ENCODE measurements at regions not wholly inside any gene's neighbourhood (a gene's known extent, or its start where the extent isn't known, plus 50 kb on each side); places are given as distances from the start of the nearest gene placed in this dataset.

DNA sequence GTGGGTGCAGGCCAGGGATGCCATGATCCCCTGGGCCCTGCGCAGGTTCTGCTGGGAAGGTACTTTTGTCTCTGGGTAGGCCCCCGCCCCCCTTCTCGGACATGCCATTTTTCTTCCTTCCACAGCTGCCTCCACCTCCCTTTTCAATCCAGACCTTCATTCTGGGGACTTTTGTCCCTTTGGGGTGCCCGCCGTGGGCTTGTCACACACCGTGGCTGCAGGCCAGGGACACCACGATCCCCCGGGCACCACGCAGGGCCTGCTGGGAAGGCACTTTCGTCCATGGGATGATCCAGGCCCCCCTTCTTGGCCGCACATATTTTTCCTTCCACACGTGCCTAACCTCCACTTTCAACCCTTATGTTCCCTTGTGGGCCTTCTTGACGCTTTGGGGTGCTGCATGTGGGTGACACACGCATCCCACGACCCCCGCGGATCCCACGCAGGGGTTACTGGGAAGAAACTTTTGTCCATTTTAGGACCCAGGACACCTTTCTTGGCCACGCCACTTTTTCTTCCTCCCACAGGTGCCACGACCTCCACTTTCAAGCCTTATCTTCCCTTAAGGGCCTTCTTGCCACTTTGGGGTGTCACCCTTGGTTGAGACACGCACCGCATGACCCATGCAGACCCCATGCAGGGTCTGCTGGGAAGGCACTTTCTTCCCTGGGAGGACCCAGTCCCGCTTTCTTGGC is 272.5 kb downstream of the ALG10 start:
- TF ChIP-seq, protein P1, sequence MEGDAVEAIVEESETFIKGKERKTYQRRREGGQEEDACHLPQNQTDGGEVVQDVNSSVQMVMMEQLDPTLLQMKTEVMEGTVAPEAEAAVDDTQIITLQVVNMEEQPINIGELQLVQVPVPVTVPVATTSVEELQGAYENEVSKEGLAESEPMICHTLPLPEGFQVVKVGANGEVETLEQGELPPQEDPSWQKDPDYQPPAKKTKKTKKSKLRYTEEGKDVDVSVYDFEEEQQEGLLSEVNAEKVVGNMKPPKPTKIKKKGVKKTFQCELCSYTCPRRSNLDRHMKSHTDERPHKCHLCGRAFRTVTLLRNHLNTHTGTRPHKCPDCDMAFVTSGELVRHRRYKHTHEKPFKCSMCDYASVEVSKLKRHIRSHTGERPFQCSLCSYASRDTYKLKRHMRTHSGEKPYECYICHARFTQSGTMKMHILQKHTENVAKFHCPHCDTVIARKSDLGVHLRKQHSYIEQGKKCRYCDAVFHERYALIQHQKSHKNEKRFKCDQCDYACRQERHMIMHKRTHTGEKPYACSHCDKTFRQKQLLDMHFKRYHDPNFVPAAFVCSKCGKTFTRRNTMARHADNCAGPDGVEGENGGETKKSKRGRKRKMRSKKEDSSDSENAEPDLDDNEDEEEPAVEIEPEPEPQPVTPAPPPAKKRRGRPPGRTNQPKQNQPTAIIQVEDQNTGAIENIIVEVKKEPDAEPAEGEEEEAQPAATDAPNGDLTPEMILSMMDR (IDR thresholded peaks at IDR 0.05): no peak
- Histone ChIP-seq H3K4me3 (ENCODE audit: low read depth in 1 of 2, low read length in 1 of 2) (no peak overlapping the region), H3K27ac (no peak overlapping the region), H3K36me3 (no peaks in the 10 kb centered on the region), H3K27me3 (no peaks in the 10 kb centered on the region), H3K4me1 (ENCODE audit: control insufficient read depth in 1 of 2, insufficient read depth in 1 of 2, low read depth in 1 of 2, low read length in 1 of 2) (no peaks in the 10 kb centered on the region), H3K9me3 (peaks cover 9% of the 10 kb centered on the region)

DNA sequence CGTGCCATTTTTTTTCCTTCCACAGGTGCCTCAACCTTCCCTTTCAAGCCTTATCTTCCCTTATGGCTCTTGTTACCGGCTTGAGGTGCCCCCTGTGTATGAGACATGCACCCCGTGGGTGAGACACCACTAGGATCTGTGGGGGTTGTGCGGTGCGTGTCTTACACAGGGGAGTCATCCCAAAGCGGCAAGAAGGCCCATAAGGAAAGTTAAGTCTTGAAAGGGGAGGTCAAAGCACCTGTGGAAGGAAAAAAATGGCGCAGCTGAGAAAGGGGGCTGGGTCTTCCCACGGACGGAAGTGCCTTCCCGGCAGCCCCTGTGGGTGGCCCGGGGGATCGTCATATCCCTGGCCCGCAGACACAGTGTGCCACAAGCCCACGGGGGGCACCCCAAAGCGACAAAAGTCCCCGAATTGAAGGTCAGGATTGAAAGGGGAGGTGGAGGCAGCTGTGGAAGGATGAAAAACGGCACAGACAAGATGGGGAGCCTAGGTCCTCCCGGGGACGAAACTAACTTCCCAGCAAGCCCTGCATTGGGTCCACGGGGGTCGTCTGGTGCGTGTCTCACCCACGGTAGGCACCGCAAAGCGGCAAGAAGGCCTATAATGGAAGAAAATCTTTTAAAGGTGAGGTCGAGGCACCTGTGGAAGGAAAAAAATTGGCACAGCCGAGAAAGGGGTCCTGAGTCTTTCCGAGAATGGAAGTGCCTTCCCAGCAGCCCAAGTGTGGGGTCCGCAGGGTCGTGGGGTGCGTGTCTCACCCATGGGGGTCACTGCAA is 273.3 kb downstream of the ALG10 start:
- Histone ChIP-seq H3K4me3 (ENCODE audit: low read depth in 1 of 2, low read length in 1 of 2) (no peak overlapping the region), H3K27me3 (no peaks in the 10 kb centered on the region), H3K4me1 (ENCODE audit: control insufficient read depth in 1 of 2, insufficient read depth in 1 of 2, low read depth in 1 of 2, low read length in 1 of 2) (no peaks in the 10 kb centered on the region), H3K9me3 (peaks cover 9% of the 10 kb centered on the region), H3K36me3 (no peaks in the 10 kb centered on the region), H3K27ac (no peak overlapping the region)
- TF ChIP-seq, protein P1 (IDR thresholded peaks at IDR 0.05): no peak

DNA sequence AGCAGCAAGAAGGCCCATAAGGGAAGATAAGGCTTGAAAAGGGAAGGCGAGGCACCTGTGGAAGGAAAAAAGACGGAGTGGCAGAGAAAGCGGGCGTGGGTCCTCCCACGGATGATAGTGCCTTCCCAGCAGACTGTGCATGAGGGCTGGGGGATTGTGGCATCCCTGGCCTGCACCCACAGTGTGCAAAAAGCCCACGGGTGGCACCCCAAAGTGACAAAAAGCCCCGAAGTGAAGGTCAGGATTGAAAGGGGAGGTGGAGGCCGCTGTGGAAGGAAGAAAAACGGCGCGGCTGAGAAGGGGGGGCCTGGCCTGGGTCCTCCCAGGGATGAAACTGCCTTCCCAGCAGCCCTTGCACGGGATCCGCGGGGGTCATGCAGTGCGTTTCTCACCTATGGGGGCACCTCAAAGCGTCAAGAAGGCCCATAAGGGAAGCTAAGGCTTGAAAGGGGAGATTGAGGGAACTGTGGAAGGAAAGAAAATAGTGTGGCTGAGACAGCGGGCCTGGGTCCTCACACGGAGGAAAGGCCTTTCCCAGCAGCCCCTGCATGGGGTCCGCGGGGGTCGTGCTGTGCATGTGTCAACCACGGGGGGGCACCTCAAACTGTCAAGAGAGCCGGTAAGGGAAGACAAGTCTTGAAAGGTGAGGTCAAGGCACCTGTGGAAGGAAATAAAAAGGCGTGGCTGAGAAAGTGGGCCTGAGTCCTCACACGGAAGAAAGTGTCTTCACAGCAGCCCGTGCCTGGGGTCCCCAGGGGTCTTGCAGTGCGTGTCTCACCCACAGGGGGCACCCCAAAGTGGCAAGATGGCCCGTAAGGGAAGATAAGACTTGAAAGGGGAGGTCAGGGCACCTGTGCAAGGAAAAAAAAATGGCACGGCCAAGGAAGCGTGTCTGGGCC is 274.1 kb downstream of the ALG10 start:
- H3K4me1 ChIP-seq (ENCODE audit: control insufficient read depth in 1 of 2, insufficient read depth in 1 of 2, low read depth in 1 of 2, low read length in 1 of 2): no peaks in the 10 kb centered on the region
- H3K4me3 ChIP-seq (ENCODE audit: low read depth in 1 of 2, low read length in 1 of 2): no peak overlapping the region
- no peaks in the 10 kb centered on the region for H3K27me3 ChIP-seq
- H3K9me3 ChIP-seq: peaks cover 4% of the 10 kb centered on the region
- H3K36me3 ChIP-seq: no peaks in the 10 kb centered on the region
- H3K27ac ChIP-seq: no peak overlapping the region
- TF ChIP-seq, protein P1 (IDR thresholded peaks at IDR 0.05): no peak

DNA sequence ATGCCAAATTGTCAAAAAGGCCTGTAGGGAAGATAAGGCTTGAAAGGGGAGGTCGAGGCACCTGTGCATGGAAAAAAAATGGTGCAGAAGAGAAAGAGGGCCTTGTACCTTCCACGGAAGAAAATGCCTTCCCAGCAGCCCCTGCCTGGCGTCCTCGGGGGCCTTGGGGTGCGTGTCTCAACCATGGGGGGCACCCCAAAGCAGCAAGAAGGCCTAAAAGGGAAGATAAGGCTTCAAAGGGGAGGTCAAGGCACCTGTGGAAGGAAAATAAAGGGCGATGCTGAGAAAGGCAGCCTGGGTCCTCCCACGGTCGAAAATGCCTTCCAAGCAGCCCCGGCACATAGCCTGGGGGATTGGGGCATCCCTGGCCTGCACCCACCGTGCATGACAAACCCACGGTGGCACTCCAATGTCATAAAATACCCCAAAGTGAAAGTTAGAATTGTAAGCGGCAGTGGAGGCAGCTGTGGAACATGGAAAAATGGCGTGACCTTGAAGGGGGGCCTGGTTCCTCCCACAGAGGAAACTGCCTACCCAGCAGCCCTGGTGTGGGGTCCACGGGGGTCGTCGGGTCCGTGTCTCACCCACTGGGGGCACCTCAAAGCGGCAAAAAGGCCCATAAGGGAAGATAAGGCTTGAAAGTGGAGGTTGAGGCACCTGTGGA is 275.0 kb downstream of the ALG10 start:
- Histone ChIP-seq H3K4me1 (ENCODE audit: control insufficient read depth in 1 of 2, insufficient read depth in 1 of 2, low read depth in 1 of 2, low read length in 1 of 2) (no peaks in the 10 kb centered on the region), H3K27me3 (no peaks in the 10 kb centered on the region), H3K9me3 (peaks cover 8% of the 10 kb centered on the region), H3K4me3 (ENCODE audit: low read depth in 1 of 2, low read length in 1 of 2) (no peak overlapping the region), H3K36me3 (no peaks in the 10 kb centered on the region), H3K27ac (no peak overlapping the region)
- TF ChIP-seq, protein P1 (IDR thresholded peaks at IDR 0.05): no peak

DNA sequence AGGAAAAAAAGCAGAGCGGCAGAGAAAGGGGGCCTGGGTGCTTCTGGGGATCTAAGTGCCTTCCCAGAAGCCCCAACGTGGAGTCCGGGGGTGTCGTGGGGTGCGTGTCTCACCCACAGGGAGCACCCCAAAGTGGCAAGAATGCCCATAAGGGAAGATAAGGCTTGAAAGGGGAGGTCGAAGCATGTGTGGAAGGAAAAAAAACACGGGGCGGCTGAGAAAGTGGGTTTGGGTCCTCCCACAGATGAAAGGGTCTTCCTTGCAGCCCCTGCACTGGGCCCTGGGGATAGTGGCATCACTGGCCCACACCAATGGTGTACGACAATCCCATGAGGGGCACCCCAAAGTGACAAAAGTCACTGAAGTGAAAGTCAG is 275.5 kb downstream of the ALG10 start:
- Histone ChIP-seq H3K27me3 (no peaks in the 10 kb centered on the region), H3K36me3 (no peaks in the 10 kb centered on the region), H3K4me3 (ENCODE audit: low read depth in 1 of 2, low read length in 1 of 2) (no peak overlapping the region), H3K27ac (no peak overlapping the region), H3K9me3 (peaks cover 10% of the 10 kb centered on the region), H3K4me1 (ENCODE audit: control insufficient read depth in 1 of 2, insufficient read depth in 1 of 2, low read depth in 1 of 2, low read length in 1 of 2) (no peaks in the 10 kb centered on the region)
- TF ChIP-seq, protein P1 (IDR thresholded peaks at IDR 0.05): no peak
